Uterus (tissue), 2 donors: ENCODE measurements at regions not wholly inside any gene's neighbourhood (a gene's known extent, or its start where the extent isn't known, plus 50 kb on each side); places are given as distances from the start of the nearest gene placed in this dataset.

Source experiments
- CTCF ChIP-seq, 4 experiments: fragments of 200-600 bp in 2 of 4; fragments of 450-650 bp in 2 of 4; sonication (generic) in 2 of 4; IDR thresholded peaks; one replicate each; pipeline ENCODE4 v1.5.1; 2016 to 2019; ENCODE audit warnings: antibody characterized with exemption in 4 of 4, mild to moderate bottlenecking in 2 of 4, moderate library complexity in 1 of 4
- POLR2A ChIP-seq, 2 donors: fragments of 450-650 bp; IDR thresholded peaks; one replicate each; pipeline ENCODE4 v1.6.1; 2016; ENCODE audit warnings: antibody characterized with exemption in 2 of 2, mild to moderate bottlenecking in 1 of 2, moderate library complexity in 1 of 2

GRCh38 chr12:58665375-58665774, 254.9 kb downstream of the LRIG3 start:
- TF ChIP-seq CTCF (IDR thresholded peaks at IDR 0.05) (no peak), POLR2A (IDR thresholded peaks at IDR 0.05) (no peak)
